MM.1S (cell line): ENCODE measurements at regions not wholly inside any gene's neighbourhood (a gene's known extent, or its start where the extent isn't known, plus 50 kb on each side); places are given as distances from the start of the nearest gene placed in this dataset.

Experiments used
- DNase-seq: peaks from one replicate; pipeline ENCODE4 v3.0.0-alpha.2; 2015
- H2AFZ ChIP-seq: fragments of 300-600 bp; sonication (generic); 2 replicates; pipeline ENCODE4 v1.6.0; 2016; ENCODE audit warnings: antibody characterized with exemption, low read length
- H3F3A ChIP-seq: fragments of 300-600 bp; sonication (generic); 2 replicates; pipeline ENCODE4 v1.6.1; 2016; ENCODE audit warnings: mild to moderate bottlenecking, antibody characterized with exemption, low read length, moderate library complexity, mixed read lengths; ENCODE audit not compliant: insufficient read depth
- H3K27ac ChIP-seq: fragments of 300-600 bp; sonication (generic); 2 replicates; pipeline ENCODE4 v1.5.1; 2016; ENCODE audit warnings: mild to moderate bottlenecking, low read length
- H3K27me3 ChIP-seq: fragments of 300-600 bp; sonication (generic); replicated peaks from 2 replicates; pipeline ENCODE4 v1.6.0; 2016; ENCODE audit warnings: low read length; ENCODE audit not compliant: insufficient read depth
- H3K36me3 ChIP-seq: fragments of 300-600 bp; sonication (generic); replicated peaks from 2 replicates; pipeline ENCODE4 v1.6.1; 2016; ENCODE audit warnings: mild to moderate bottlenecking, low read length, mixed read lengths; ENCODE audit not compliant: insufficient read depth
- H3K4me1 ChIP-seq: fragments of 300-600 bp; sonication (generic); 2 replicates; pipeline ENCODE4 v1.6.1; 2016; ENCODE audit warnings: low read length, mixed read lengths
- H3K4me2 ChIP-seq: fragments of 300-600 bp; sonication (generic); 2 replicates; pipeline ENCODE4 v1.6.0; 2016; ENCODE audit warnings: low read depth, low read length
- H3K4me3 ChIP-seq: fragments of 300-600 bp; sonication (generic); 2 replicates; pipeline ENCODE4 v1.5.1; 2016; ENCODE audit warnings: low read length, mixed read lengths
- H3K79me2 ChIP-seq: fragments of 300-600 bp; sonication (generic); 2 replicates; pipeline ENCODE4 v1.6.1; 2016; ENCODE audit warnings: mixed run types, low read length, mixed read lengths
- H3K9ac ChIP-seq: fragments of 300-600 bp; sonication (generic); 2 replicates; pipeline ENCODE4 v1.6.1; 2016; ENCODE audit warnings: low read length, mixed read lengths
- H3K9me2 ChIP-seq: fragments of 300-600 bp; sonication (generic); replicated peaks from 2 replicates; pipeline ENCODE4 v1.6.1; 2016; ENCODE audit warnings: mild to moderate bottlenecking, low read length, mixed read lengths; ENCODE audit not compliant: insufficient read depth
- H3K9me3 ChIP-seq: fragments of 300-600 bp; sonication (generic); replicated peaks from 2 replicates; pipeline ENCODE4 v1.6.1; 2016; ENCODE audit warnings: mild to moderate bottlenecking, low read length, mixed read lengths; ENCODE audit not compliant: insufficient read depth
- H4K20me1 ChIP-seq: fragments of 300-600 bp; sonication (generic); 2 replicates; pipeline ENCODE4 v1.6.1; 2016; ENCODE audit warnings: mild to moderate bottlenecking, low read length, moderate library complexity, mixed read lengths; ENCODE audit not compliant: insufficient read depth
- EZH2 ChIP-seq: fragments of 300-600 bp; sonication (generic); optimal IDR thresholded peaks from 2 replicates; pipeline ENCODE3; 2017; ENCODE audit warnings: low read depth, mild to moderate bottlenecking, antibody characterized with exemption, low read length, mixed read lengths
- EZH2phosphoT487 ChIP-seq: fragments of 300-600 bp; sonication (generic); IDR thresholded peaks from 2 replicates; pipeline ENCODE4 v1.6.1; 2018; ENCODE audit warnings: antibody characterized with exemption, low read length
- TF ChIP-seq, protein P1 (sequence below): fragments of 300-600 bp; sonication (generic); IDR thresholded peaks from 2 replicates; pipeline ENCODE4 v1.5.1; 2016; ENCODE audit warnings: antibody characterized with exemption, low read length, mixed read lengths

DNA sequence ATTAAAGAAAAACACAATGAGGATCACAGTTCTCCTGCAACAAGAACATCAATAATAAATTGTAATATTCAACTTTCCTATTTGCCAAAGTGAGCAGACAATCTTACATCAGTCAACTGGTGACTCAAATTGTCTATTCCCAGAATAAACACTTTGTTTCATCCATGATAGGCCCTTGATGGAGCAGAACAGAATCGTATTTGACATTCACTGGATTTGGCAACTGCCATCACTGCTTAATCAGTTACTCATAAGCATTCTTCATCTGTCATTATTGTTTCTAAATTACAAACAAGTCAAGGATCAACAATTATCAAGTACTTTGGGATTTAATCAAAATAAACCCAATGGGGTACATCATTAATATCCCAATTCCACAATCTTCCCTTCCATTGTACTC lies 398.4 kb downstream of the GABRG2 start:
- Histone ChIP-seq H3K9ac (no peak overlapping the region), H3K4me2 (no peak overlapping the region), H3K9me3 (no peaks in the 10 kb centered on the region), H3K79me2 (no peaks in the 10 kb centered on the region), H3F3A (no peaks in the 10 kb centered on the region), H4K20me1 (no peaks in the 10 kb centered on the region), H2AFZ (no peak overlapping the region), H3K9me2 (no peaks in the 10 kb centered on the region), H3K27ac (no peak overlapping the region), H3K4me1 (no peaks in the 10 kb centered on the region), H3K36me3 (no peaks in the 10 kb centered on the region), H3K4me3 (no peak overlapping the region), H3K27me3 (no peaks in the 10 kb centered on the region)
- TF ChIP-seq, protein P1, sequence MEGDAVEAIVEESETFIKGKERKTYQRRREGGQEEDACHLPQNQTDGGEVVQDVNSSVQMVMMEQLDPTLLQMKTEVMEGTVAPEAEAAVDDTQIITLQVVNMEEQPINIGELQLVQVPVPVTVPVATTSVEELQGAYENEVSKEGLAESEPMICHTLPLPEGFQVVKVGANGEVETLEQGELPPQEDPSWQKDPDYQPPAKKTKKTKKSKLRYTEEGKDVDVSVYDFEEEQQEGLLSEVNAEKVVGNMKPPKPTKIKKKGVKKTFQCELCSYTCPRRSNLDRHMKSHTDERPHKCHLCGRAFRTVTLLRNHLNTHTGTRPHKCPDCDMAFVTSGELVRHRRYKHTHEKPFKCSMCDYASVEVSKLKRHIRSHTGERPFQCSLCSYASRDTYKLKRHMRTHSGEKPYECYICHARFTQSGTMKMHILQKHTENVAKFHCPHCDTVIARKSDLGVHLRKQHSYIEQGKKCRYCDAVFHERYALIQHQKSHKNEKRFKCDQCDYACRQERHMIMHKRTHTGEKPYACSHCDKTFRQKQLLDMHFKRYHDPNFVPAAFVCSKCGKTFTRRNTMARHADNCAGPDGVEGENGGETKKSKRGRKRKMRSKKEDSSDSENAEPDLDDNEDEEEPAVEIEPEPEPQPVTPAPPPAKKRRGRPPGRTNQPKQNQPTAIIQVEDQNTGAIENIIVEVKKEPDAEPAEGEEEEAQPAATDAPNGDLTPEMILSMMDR = no peak
- TF ChIP-seq EZH2 (no peak), EZH2phosphoT487 (no peak)
- DNase-seq = no peak

DNA sequence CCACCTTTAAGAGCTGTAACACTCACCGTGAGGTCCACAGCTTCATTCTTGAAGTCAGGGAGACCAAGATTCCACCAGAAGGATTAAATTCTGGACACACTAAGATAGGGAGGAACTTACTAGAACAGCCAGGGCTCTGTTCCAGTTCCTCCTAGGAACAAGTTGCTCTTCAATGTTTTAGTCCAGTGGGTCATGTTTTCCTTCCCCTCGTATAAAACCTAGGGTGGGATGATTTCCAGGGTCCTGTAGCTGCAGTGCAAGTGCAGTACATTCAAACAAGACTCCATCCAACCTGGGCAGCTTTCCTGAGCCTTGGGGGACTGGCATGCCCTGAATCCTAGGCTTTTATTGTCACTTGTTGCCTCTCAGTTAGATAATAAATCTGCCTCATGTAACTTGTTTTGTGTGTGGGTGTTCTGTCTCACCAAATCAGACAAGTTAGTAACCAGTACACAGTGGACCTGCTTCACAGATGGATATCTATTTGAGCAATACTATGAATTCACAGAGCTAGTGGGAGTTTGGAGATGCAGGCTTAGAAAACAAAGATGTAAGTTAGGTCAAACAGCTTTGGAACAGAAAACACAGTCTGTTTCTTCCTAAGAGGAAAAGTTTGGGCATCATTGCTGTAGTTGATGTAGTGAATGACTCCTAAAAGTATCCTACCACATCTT lies 405.6 kb downstream of the GABRG2 start:
- H3K4me2 ChIP-seq = no peak overlapping the region
- TF ChIP-seq EZH2 (no peak), EZH2phosphoT487 (no peak)
- TF ChIP-seq, protein P1 = no peak
- H3K27me3 ChIP-seq = no peaks in the 10 kb centered on the region
- H3K9me3 ChIP-seq = no peaks in the 10 kb centered on the region
- H3K9me2 ChIP-seq = no peaks in the 10 kb centered on the region
- H3K79me2 ChIP-seq = no peaks in the 10 kb centered on the region
- no peaks in the 10 kb centered on the region for H3K4me1 ChIP-seq
- no peaks in the 10 kb centered on the region for H4K20me1 ChIP-seq
- no peaks in the 10 kb centered on the region for H3K36me3 ChIP-seq
- no peak overlapping the region for H3K9ac ChIP-seq
- DNase-seq = no peak
- no peak overlapping the region for H3K4me3 ChIP-seq
- no peak overlapping the region for H3K27ac ChIP-seq
- no peaks in the 10 kb centered on the region for H3F3A ChIP-seq
- H2AFZ ChIP-seq = no peak overlapping the region

GRCh38 chr5:162474239-162474638 lies 406.7 kb downstream of the GABRG2 start:
- no peaks in the 10 kb centered on the region for H3K4me1 ChIP-seq
- DNase-seq = no peak
- H3K9me2 ChIP-seq = no peaks in the 10 kb centered on the region

More at GRCh38 chr5:162474239-162474638, 406.7 kb downstream of the GABRG2 start:
- no peaks in the 10 kb centered on the region for H3K9me3 ChIP-seq
- H3F3A ChIP-seq = no peaks in the 10 kb centered on the region
- no peak overlapping the region for H3K4me3 ChIP-seq
- no peaks in the 10 kb centered on the region for H3K79me2 ChIP-seq
- no peaks in the 10 kb centered on the region for H3K27me3 ChIP-seq
- H3K4me2 ChIP-seq = no peak overlapping the region
- no peak overlapping the region for H3K9ac ChIP-seq
- no peak for TF ChIP-seq EZH2
- no peak for TF ChIP-seq EZH2phosphoT487
- TF ChIP-seq, protein P1 = no peak
- no peak overlapping the region for H2AFZ ChIP-seq
- no peaks in the 10 kb centered on the region for H4K20me1 ChIP-seq
- no peaks in the 10 kb centered on the region for H3K36me3 ChIP-seq
- H3K27ac ChIP-seq = no peak overlapping the region
